ENCODE measurements at regions not wholly inside any gene's neighbourhood (a gene's known extent, or its start where the extent isn't known, plus 50 kb on each side); places are given as distances from the start of the nearest gene placed in this dataset.
"Not testable (repeated sequence)": the region's sequence is repeated elsewhere in the genome, so short reads cannot be mapped to it uniquely, and the experiment has no call there.

DNA sequence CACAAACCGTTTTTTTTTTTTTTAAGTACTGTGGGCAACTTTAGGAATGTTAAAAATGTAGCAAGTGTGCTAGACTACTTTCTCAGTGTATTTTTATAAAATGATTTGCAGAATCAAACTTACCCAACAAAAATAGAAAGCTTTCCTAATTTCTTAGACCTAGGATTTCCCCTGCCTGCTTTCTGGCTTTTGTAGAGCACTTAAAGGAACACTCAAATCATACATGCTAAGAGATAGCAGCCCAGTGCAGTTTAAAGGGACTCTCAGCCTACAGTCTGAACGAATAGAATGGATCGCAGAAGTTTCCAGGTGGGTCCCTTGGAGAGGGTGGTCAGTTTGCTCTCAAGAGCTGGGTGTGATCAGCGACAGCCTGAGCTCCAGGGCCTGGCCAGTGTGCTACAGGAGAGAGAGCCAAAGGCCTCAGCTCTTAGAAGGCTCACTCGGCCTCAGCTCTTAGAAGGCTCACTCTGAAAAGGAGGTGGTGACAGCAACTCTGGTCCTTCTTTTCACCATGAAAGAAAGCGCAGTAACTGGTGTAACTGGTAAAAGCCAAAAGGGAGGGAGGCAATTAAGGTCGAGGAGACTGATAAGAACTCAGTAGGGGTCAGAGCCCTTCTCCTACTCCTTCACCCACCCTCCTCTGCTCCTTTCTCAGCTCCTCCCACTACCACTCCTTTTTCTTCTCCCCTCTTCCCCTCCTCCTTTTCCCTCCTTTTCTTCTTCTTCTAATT lies 142.4 kb downstream of the ZFP64 start:
- DNase-seq = no peak

DNA sequence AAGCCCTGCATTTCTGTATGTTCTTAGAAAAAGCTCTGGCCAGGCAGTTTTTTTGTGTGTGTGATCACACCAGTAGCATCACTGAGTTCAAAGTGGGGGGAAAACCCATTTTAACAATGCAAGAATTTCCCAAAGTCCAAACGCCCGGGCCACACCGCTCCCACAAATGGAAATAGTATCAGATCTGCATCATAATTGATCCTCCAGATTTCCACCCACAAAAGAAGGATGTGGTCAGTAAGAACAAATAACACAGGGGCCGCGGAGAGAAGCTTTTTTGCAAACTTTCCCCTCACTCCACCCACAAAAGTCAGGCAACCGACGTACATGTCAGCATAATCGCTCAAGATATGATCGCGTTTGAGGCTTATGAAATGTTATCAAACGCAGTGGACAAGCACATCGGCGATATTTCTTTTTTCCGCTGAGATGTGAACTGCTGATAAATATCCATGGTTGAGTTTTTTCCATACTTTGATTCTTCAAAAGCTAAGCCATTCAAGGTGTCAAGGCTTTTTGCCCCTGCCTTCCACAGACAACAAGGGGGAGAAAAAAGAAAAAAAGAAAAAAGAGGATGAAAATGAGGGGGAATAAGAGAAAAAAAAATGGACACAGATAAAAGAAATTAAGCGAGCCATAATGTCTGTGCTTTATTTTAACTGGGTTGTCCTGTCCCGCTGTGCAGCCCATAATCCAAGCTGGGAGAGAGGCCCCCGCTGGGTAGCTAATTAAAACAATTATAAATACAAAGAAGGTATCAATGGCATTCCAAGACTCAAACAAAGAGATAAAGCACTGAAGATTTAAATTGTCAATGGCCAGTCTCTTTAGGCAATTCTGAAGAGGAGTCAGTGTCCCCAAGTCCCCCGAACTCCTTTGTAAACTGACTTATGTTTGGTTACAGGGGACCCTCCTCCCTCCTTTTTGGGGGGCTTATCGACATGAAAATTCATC lies 143.5 kb downstream of the ZFP64 start:
- no peak for DNase-seq

DNA sequence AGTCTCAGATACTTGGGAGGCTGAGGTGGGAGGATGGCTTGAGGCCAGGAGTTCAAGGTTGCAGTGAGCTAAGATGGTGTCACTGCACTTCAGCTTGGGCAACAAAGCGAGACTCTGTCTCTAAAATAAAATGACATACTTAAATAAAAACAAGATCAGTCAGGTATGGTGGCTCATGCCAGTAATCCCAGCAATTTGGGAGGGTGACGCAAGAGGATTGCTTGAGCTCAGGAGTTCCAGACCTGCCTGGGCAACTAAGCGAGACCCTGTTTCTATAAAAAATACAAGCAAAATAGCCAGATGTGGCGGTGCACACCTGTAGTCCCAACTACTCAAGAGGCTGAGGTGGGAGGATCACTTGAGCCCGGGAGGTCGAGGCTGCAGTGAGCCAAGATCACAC lies 149.6 kb downstream of the ZFP64 start:
- DNase-seq = no peak

DNA sequence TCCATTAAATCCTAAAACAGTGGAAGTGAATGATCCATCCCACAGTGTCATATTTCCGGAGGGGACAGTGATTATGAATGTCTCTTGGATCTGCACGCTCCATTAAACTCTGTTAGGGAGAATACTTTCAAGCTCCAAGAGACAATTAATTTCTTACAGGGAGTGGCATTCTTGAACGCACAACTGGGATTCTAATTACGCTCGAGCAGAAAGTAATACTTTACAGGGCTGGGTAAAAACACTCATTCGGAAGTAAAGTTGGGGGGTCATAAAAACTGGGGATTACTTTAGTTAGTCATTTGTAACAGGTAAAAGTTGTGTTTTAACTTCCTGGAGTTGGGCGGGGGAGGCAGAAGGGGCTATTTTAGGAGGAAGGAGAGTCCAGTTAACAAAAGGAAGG lies 151.8 kb downstream of the ZFP64 start:
- no peak for DNase-seq

DNA sequence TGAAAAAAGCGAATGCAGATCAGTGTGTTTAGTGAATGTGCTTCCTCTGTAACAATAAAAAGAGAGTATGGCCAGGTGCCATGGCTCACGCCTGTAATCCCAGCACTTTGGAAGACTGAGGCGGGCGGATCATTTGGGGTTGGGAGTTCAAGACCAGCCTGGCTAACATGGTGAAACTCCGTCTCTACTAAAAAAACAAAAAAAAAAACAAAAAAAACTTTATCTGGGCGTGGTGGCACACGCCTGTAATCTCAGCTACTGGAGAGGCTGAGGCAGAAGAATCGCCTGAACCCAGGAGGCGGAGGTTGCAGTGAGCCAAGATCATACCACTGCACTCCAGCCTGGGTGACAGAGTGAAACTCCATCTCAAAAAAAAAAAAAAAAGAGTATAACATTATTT lies 152.9 kb downstream of the ZFP64 start:
- not testable (repeated sequence) for DNase-seq

DNA sequence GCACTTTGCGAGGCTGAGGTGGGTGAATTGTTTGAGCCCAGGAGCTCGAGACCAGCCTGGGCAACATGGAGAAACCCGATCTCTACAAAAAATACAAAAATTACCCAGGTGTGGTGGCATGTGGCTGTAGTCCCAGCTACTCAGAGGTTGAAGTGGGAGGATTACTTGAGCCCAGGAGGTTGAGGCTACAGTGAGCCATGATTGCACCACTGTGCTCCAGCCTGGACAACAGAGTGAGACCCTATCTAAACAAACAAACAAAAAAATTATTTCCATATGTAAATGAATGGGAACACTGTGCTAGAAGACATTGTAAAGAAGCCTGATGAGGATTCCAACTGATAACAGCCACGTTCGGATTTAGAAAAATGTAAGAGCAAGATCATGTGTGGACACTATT lies 154.2 kb downstream of the ZFP64 start:
- no peak for DNase-seq

DNA sequence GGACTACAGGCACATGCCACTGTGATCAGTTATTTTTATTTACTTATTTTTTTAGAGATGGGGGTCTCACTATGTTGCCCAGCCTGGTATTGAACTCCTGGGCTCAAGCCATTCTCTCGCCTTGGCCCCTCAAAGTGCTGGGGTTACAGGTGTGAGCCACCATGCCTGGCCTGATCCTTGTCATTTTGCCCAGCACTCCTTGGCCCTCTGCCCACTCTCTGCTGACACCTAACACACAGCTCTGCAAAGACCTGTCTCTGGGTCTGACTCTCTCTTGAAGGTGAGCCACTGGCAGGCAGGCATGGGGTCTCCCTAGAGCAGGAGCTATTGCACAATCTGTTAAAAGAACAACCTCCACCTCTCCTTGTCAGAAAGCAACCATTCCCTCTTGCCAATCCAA lies 155.6 kb downstream of the ZFP64 start:
- no peak for DNase-seq

DNA sequence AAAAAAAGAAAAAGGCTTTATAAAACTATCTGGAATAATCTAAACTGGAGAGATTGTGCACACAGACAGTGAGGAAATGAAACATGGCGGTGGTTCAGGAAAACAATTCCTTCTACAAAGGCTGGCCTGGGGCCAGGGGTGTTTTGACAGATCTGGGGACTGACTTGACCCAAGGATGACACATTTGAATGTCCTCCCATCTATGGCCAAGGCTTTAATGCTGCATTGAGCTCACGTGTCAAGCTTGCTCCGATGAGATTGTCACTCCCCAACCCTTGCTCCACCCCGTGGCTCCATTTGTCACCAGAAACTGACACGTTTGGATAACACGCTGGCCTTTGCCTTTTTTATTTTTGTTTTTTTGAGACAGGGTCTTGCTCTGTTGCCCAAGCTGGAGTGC lies 156.1 kb downstream of the ZFP64 start:
- no peak for DNase-seq

DNA sequence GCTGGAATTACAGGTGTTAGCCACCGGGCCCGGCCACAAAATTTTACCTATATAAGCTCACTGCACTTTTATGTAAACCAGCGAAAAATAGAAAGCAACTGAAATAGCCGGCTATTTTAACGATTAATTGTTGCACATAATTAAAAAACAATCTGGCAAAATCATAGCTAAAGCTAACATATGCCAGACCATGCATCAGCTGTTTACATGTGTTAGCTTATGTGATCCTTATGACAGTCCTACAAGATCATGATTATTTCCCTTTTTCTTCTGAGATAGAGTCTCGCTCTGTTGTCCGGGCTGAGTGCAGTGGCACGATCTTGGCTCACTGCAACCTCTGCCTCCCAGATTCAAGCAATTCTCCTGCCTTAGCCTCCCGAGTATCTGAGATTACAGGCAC lies 157.0 kb downstream of the ZFP64 start:
- no peak for DNase-seq

DNA sequence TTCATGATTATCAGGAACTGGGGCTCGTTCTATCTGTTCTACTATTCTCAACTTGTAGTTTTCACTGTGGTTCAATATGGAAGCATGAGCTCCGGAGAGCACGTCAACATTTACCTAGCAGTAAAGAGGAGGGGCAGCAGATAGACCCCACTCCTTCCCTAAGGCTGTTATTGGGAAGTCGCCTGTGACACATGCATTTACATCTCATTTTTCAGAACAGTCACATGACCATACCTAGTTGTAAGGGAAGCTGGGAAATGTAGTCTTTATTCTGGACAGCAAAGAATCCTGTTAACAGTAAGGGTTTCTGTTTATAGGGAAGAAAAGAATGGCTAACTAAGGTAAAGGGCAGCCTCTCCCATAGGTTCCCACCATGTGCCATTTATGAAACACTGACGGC lies 158.3 kb downstream of the ZFP64 start:
- no peak for DNase-seq

DNA sequence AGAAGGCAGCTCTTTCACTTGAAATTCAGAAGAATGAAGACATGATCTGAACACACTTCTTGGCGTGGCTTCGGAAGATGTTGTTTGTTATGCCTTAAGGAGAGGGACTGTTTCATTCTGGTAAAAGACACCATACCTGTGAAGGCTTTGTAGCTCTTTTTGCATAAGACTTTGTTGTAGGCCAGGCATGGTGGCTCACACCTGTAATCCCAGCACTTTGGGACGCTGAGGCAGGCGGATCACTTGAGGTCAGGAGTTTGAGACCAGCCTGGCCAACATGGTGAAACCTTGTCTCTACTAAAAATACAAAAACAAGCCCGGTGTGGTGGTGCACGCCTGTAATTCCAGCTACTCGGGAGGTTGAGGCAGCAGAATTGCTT lies 159.3 kb downstream of the ZFP64 start:
- DNase-seq = not testable (repeated sequence)

DNA sequence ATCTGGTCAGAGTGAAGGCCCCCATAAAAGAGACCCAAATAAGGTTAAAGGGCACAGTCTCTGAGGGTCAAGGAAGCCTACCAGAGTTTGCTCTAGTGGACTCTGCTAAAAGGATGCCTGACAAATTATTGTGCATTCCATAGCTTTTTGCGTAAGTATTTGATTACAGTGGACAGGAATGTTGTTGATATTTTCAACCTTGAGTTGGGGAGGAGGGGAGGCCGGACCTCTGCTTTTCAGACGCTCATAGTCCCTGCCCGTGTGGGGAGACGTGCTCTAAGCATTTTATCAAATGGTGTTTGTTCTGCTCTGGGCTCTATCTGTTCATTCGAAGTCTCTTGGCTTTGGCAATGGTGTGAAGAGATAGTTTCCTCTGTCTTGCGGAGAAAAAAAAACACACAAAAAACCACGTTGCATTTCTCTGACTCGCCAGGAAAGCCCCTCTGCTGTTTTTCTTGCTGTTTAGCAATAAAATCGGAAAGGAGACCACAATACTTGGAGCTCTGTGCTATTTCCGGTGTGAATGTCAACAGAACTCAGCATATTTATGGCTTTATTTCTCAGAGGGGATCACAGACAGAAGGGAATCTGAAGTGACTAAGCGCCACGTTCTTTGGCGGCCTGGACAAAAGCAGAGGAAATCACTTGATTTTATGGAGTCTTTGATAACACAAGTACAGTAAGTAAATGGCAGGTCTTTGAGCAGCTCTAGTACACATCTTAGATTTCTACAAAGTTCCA lies 159.8 kb downstream of the ZFP64 start:
- DNase-seq = no peak

DNA sequence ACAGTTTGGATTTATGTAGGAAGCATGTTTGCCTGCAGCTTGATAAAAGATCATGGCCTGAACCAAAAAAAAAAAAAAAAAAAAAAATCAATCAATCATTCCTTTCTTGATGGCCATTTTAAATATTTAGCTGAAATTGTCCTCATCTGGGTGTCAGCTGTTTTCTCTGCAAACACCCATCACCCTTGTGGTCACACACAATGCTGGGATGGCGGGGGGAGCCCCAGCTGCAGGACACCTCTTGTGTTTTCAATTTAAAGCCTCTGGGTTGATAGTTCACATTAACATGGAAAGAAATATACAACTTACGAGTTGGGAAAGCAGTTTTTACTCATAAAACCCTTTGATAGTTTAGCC lies 160.4 kb downstream of the ZFP64 start:
- no peak for DNase-seq

DNA sequence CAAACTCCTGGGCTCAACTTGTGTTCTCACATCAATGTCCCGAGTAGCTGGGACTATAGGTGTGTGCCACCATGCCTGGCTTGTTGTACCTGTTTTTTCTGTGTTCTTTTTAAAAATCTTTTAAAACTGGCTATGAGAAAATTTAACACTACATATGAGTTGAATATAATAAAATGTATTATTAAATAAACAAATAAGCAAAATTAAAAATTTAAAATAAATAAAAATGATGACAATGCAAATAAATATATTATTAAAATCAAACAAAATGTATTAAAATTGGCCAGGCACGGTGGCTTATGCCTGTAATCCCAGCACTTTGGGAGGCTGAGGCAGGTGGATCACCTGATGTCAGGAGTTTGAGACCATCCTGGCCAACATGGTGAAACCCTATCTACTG lies 162.4 kb downstream of the ZFP64 start:
- not testable (repeated sequence) for DNase-seq

DNA sequence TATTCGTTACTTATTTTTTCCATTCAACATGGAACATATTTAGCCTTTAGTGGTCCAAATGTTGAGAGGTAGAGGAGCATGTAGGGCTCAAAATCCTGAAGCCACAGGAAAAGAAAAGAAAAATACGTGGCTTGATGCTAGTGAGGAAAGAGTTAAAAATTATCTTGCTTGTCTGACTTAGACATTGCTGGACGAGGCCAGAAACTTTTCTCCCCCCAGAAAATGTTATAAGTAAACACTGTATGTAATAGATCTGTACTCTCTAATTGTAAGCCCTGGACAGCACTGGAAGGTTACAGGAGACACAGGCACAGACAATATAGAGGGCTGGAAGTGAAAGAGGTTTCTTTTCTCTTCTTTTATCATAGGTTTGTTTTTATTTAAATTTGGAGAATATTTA lies 165.6 kb downstream of the ZFP64 start:
- no peak for DNase-seq

DNA sequence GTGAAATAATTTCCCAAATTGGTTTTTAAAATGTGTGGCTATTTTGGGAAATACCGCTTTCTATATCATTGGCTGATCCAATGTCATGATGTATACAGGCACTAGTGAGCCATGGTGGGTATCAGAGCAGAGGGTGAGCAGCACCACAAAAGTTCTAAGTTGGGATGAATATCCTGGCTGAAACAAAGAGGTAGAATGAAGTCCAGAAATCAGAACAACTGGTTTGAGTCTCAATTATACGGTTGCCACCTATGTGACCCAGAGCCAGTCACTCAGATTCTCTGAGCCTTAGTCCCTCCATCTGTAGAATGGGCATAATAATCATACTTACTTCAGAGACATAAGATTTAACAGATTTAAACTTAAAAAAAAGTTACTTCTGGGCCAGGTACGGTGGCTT lies 172.3 kb downstream of the ZFP64 start:
- no peak for DNase-seq

DNA sequence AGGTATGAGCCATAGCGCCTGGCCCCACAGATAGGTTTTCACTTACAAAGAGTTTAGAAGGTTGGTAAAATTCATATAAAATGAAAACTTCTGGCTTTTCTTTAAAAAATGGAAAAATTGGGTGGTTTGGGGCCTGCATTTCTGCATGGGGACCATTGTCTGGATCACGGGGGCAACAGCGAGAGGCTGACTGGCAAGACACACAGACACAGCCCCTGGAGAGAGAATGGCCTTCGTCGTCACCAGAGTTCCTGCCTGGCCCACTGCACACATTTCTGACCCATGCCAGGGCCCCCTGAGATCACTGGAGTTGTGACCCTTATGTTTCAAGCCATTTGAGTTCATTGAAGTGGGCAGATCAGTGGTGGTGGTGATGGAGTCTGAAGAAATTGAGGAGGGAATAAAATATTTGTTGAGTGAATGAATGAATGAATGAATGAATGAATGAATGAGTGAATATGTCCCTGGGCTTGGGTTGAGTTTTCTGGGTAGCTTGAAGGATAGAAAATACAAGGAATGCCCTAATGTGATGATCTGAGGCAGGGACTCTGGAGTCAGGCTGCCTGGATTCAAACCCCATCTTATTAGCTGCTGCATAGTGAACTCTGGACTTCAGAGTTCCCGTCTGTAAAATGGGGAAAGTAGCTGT lies 173.8 kb downstream of the ZFP64 start:
- no peak for DNase-seq

DNA sequence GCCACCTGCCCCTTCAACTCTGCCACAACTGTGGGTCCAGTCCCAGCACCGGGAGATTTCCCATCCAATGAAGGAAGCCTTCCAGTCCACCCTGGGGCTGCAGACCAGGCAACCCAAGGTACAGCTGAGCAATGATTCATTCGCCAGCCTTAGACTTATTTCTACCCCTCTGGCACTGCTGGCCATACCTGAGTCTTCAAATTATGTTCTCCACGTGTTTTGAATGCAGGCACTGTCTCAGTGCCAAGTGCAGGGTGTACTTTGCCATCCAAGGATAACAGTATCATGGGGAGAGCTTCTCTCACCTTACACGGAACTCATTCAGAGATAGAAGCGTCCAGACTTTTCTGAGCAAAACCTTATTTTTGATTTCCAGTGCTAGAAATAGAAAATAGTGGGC lies 175.6 kb downstream of the ZFP64 start:
- no peak for DNase-seq

DNA sequence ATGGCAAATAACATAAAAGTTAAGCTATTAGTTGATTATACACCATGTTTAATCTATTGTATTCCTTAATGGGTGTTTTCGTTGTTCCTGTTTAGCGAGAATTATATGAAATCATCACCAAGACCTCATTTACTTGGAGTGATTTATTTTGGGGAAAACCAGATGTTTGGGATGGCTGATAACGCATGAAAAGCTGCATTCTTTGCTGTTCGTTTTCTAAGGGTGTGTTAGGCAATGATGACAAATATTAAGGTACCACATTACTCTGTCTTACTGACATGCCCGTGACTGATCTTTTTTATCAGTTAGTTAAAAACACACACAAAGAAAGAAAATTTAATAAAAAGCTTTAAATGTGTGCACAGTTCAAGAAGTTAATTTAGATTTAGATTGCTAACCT lies 176.4 kb downstream of the ZFP64 start:
- DNase-seq = no peak

DNA sequence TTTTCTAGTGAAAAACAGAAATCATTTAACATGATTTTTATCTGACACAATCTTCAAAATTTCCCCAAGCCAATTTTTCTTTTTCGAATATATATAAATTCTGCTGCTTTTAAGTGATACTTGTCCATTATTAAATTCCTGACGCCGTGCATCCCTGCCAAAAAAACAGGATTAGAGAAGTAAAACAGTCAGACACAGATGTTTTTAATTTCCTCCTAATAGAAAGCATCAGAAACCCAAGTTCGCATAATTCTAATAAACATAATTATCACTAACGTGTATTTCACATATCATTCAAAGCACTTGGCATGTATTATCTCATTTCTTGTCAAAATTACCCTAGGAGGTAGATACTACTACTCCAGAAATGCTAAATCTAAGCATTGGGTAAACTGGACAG lies 179.5 kb downstream of the ZFP64 start:
- DNase-seq = no peak

DNA sequence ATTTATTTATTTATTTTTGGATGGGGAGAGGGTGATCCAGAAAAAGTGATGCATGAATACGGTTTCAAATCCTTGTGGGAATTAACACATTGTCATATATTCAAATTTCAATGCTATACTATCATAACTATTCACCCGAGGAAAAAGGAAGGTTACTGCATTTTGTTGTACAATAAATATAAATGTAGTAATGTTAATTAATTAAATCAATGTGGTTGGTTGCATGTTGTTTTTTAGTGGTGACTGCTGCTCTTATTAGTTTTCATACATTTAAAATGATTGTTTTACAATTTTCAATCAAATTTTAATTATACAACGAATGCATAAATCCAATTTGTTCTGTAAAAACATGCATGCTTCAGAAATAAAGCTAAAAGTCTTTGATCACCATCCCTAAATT lies 180.5 kb downstream of the ZFP64 start:
- no peak for DNase-seq

DNA sequence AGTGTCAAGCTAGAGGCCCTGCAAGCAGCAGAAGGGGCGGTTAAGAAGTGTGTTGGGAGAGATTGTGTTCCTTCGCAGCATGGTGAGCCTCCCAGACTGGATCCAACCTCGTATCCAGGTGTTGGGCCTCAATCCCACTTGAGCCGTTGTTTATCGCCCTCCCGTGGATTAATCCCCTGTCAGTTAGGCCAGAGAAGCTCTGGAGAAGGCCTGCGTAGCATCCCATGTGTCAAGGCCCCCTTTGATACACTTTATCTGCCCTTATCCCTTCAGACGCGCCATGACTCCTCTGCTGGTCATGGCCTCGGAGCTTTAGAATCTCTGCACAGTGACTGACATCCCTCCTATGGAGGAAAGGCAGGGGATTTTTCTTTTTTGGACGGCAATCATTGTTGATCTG lies 181.0 kb downstream of the ZFP64 start:
- no peak for DNase-seq

DNA sequence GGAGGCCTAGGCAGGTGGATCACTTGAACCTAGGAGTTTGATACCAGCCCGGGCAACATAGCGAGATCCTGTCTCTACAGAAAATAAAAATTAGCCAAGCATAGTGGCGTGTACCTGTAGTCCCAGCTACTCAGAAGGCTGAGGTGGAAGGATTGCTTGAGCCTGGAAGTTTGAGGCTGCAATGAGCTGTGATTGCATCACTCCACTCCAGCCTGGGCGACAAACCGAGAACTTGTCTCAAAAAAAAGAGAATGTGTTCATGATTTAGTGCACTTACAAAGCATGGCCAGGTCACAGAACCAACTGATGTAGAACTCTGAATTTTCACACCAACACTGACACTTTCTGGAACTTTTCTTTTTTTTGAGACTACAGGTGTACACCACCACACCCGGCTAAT lies 182.7 kb downstream of the ZFP64 start:
- no peak for DNase-seq

All from SHP77 (cell line).